ENCODE measurements at regions not wholly inside any gene's neighbourhood (a gene's known extent, or its start where the extent isn't known, plus 50 kb on each side); places are given as distances from the start of the nearest gene placed in this dataset.
A peak's percentile ranks its signal among the peaks of the same experiment; 100 is the strongest.
"Not testable (repeated sequence)": the region's sequence is repeated elsewhere in the genome, so short reads cannot be mapped to it uniquely, and the experiment has no call there.

- no peak for DNase-seq
Observed at GRCh38 chr18:44259610-44260009, 421.1 kb upstream of the SETBP1 start.

- DNase-seq, result no peak
Observed at GRCh38 chr18:44265437-44265836, 415.3 kb upstream of the SETBP1 start.

- DNase-seq, result no peak
Observed at GRCh38 chr18:44273298-44273697, 407.4 kb upstream of the SETBP1 start.

GRCh38 chr18:44280479-44280878 is 400.2 kb upstream of the SETBP1 start:
- DNase-seq, result no peak

- no peak for DNase-seq
Observed at GRCh38 chr18:44286049-44286448, 394.6 kb upstream of the SETBP1 start.

GRCh38 chr18:44290366-44290977 is 390.2 kb upstream of the SETBP1 start:
- DNase-seq, result no peak

GRCh38 chr18:44298566-44298965 is 382.1 kb upstream of the SETBP1 start:
- no peak for DNase-seq

GRCh38 chr18:44309185-44309584 is 371.5 kb upstream of the SETBP1 start:
- no peak for DNase-seq

- DNase-seq, result no peak
Observed at GRCh38 chr18:44320619-44321460, 359.8 kb upstream of the SETBP1 start.

- DNase-seq, result no peak
Observed at GRCh38 chr18:44321868-44322590, 358.7 kb upstream of the SETBP1 start.

GRCh38 chr18:44323125-44323524 is 357.6 kb upstream of the SETBP1 start:
- no peak for DNase-seq

GRCh38 chr18:44324361-44324760 is 356.3 kb upstream of the SETBP1 start:
- no peak for DNase-seq

- DNase-seq, result peak; percentile 26
Observed at GRCh38 chr18:44325903-44326635, 354.6 kb upstream of the SETBP1 start.

GRCh38 chr18:44331656-44332570 is 348.8 kb upstream of the SETBP1 start:
- no peak for DNase-seq

- DNase-seq, result no peak
Observed at GRCh38 chr18:44341759-44342158, 338.9 kb upstream of the SETBP1 start.

- DNase-seq, result no peak
Observed at GRCh38 chr18:44342162-44342561, 338.5 kb upstream of the SETBP1 start.

- DNase-seq, result no peak
Observed at GRCh38 chr18:44342946-44343345, 337.7 kb upstream of the SETBP1 start.

- no peak for DNase-seq
Observed at GRCh38 chr18:44343570-44343969, 337.1 kb upstream of the SETBP1 start.

GRCh38 chr18:44356566-44357157 is 324.0 kb upstream of the SETBP1 start:
- no peak for DNase-seq

GRCh38 chr18:44358402-44358801 is 322.3 kb upstream of the SETBP1 start:
- DNase-seq, result no peak

- not testable (repeated sequence) for DNase-seq
Observed at GRCh38 chr18:44359741-44360140, 320.9 kb upstream of the SETBP1 start.

GRCh38 chr18:44362213-44362612 is 318.5 kb upstream of the SETBP1 start:
- DNase-seq, result not testable (repeated sequence)

Data from NCI-H1436 treated with DMSO at 0.1 percent for 48 hours (cell line).